Endothelial cell of umbilical vein (primary cell): ENCODE measurements at regions not wholly inside any gene's neighbourhood (a gene's known extent, or its start where the extent isn't known, plus 50 kb on each side); places are given as distances from the start of the nearest gene placed in this dataset.

Experiments used
- BruUV-seq: library from RNA; stranded (reverse); fragments of 400-500 nt; replicated peaks from 2 replicates; lab custom pipeline; 2021; lab: Mats Ljungman, UMichigan
- CTCF ChIA-PET: fragments of 300-600, 350-600 bp; sonication (Branson Sonifier 250); formaldehyde crosslinking; loops from one replicate; lab custom pipeline; 2021; ENCODE audit warnings: antibody characterized with exemption, inconsistent platforms; lab: Charles Lee
- POLR2A ChIA-PET: fragments of 300-600, 350-600 bp; sonication (Branson Sonifier 250); formaldehyde crosslinking; loops from one replicate; lab custom pipeline; 2021; ENCODE audit warnings: antibody characterized with exemption, inconsistent platforms; lab: Charles Lee
- DNase-seq: peaks from one replicate; pipeline ENCODE4 v3.0.0-alpha.2; 2011; ENCODE audit warnings: low read depth, low spot score
- FAIRE-seq: peaks from 2 replicates; lab custom pipeline; 2011; peaks lifted over from hg19 to GRCh38; lab: Jason Lieb, UNC
- H2AFZ ChIP-seq: 2 replicates; pipeline ENCODE4 v1.6.0; 2012; ENCODE audit warnings: low read depth, low read length, control low read depth, inconsistent platforms
- H3K27ac ChIP-seq: 2 replicates; pipeline ENCODE4 v1.5.1; 2011; ENCODE audit warnings: low read depth, mild to moderate bottlenecking, control low read depth, low read length, moderate library complexity; ENCODE audit not compliant: insufficient read depth
- H3K27me3 ChIP-seq, 2 experiments: 2 replicates each; pipeline versions ENCODE4 v1.6.0 to v1.6.1; 2011; ENCODE audit warnings: low read length in 2 of 2, mixed read lengths in 1 of 2; ENCODE audit not compliant: control insufficient read depth in 2 of 2, insufficient read depth in 2 of 2
- H3K36me3 ChIP-seq, 2 experiments: 2 replicates in 1 of 2; 3 replicates in 1 of 2; pipeline ENCODE4 v1.5.1; 2011; ENCODE audit warnings: low read length in 2 of 2, mild to moderate bottlenecking in 1 of 2, moderate library complexity in 1 of 2; ENCODE audit not compliant: control insufficient read depth in 2 of 2, insufficient read depth in 2 of 2; ENCODE audit errors: extremely low read depth in 1 of 2
- H3K4me1 ChIP-seq: 3 replicates; pipeline ENCODE4 v1.5.1; 2011; ENCODE audit warnings: mild to moderate bottlenecking, low read length; ENCODE audit not compliant: control insufficient read depth, insufficient read depth; ENCODE audit errors: extremely low read depth
- H3K4me2 ChIP-seq: 2 replicates; pipeline ENCODE4 v1.6.1; 2011; ENCODE audit warnings: low read length, control low read depth, mixed read lengths; ENCODE audit not compliant: insufficient read depth
- H3K4me3 ChIP-seq, 3 experiments: fragments of 200-600 bp in 1 of 3; sonication (generic), shearing (Covaris generic) in 1 of 3; replicated peaks in 1 of 3; 2 replicates each; pipeline ENCODE4 v1.5.1; 2011 to 2016; ENCODE audit warnings: control low read depth in 3 of 3, low read length in 3 of 3, mild to moderate bottlenecking in 2 of 3, inconsistent platforms in 1 of 3, low read depth in 1 of 3, moderate library complexity in 1 of 3; ENCODE audit not compliant: insufficient read depth in 1 of 3
- H3K79me2 ChIP-seq: 2 replicates; pipeline ENCODE4 v1.6.0; 2012; ENCODE audit warnings: low read length, inconsistent platforms; ENCODE audit not compliant: control insufficient read depth, insufficient read depth
- H3K9ac ChIP-seq: replicated peaks from 2 replicates; pipeline ENCODE3; 2011; ENCODE audit warnings: low read length, control low read depth; ENCODE audit not compliant: insufficient read depth; ENCODE audit errors: extremely low read depth
- H3K9me1 ChIP-seq: replicated peaks from 3 replicates; pipeline ENCODE4 v1.6.0; 2011; ENCODE audit warnings: mild to moderate bottlenecking, low read length; ENCODE audit not compliant: control insufficient read depth, insufficient read depth; ENCODE audit errors: extremely low read depth
- H3K9me3 ChIP-seq: replicated peaks from 2 replicates; pipeline ENCODE4 v1.5.1; 2012; ENCODE audit warnings: low read length, inconsistent platforms; ENCODE audit not compliant: control insufficient read depth, insufficient read depth
- H4K20me1 ChIP-seq: replicated peaks from 2 replicates; pipeline ENCODE3; 2011; ENCODE audit warnings: mild to moderate bottlenecking, low read length; ENCODE audit not compliant: control insufficient read depth, insufficient read depth; ENCODE audit errors: extremely low read depth
- CTCF ChIP-seq, 2 donors: IDR thresholded peaks; 1 replicate in 1 of 2; 2 replicates in 1 of 2; pipeline ENCODE4 v1.5.1; 2011; ENCODE audit warnings: low read length in 2 of 2, mild to moderate bottlenecking in 2 of 2, moderate library complexity in 2 of 2, control low read depth in 1 of 2, inconsistent platforms in 1 of 2, low read depth in 1 of 2; ENCODE audit not compliant: insufficient read depth in 1 of 2; ENCODE audit errors: extremely low read depth in 1 of 2
- EZH2 ChIP-seq: IDR thresholded peaks from 2 replicates; pipeline ENCODE4 v1.6.1; 2012; ENCODE audit warnings: borderline replicate concordance, low read depth, mild to moderate bottlenecking, moderate library complexity, low read length, inconsistent platforms; ENCODE audit not compliant: severe bottlenecking
- FOS ChIP-seq: IDR thresholded peaks from 2 replicates; pipeline ENCODE4 v1.6.1; 2011; ENCODE audit warnings: mild to moderate bottlenecking, low read length, moderate library complexity, borderline replicate concordance; ENCODE audit not compliant: insufficient read depth
- GATA2 ChIP-seq: IDR thresholded peaks from 2 replicates; pipeline ENCODE4 v1.7.0; 2011; ENCODE audit warnings: low read depth, mild to moderate bottlenecking, moderate library complexity, mixed read lengths, low read length; ENCODE audit not compliant: insufficient read length, insufficient read depth
- JUN ChIP-seq: IDR thresholded peaks from 2 replicates; pipeline ENCODE4 v1.6.1; 2011; ENCODE audit warnings: borderline replicate concordance, low read depth; ENCODE audit not compliant: insufficient read length, insufficient read depth
- MAX ChIP-seq: IDR thresholded peaks from 2 replicates; pipeline ENCODE4 v1.6.1; 2011; ENCODE audit not compliant: insufficient read depth, insufficient read length
- MYC ChIP-seq: IDR thresholded peaks from one replicate; pipeline ENCODE4 v1.6.1; 2011; ENCODE audit warnings: mild to moderate bottlenecking, low read depth, low read length
- POLR2A ChIP-seq: IDR thresholded peaks from 2 replicates; pipeline ENCODE4 v1.6.1; 2012; ENCODE audit warnings: low read depth, mild to moderate bottlenecking, control low read depth, low read length
- POLR2AphosphoS5 ChIP-seq: IDR thresholded peaks from 2 replicates; pipeline ENCODE4 v1.6.1; 2012; ENCODE audit warnings: low read depth, mild to moderate bottlenecking, control low read depth, low read length, moderate library complexity; ENCODE audit not compliant: insufficient read depth
- dilution Hi-C: fragments of 300-500 bp; cut with MboI; formaldehyde crosslinking; loops from one replicate; pipeline ENCODE4 v1.15.0; 2019; ENCODE audit warnings: low sequenced_read_pairs; ENCODE audit not compliant: extremely low pct_ligation_motif_present
- intact Hi-C: fragments of 100-400 bp; cut with micrococcal nuclease; formaldehyde crosslinking; loops from one replicate; pipeline ENCODE4 v1.10.0; 2022

- Histone ChIP-seq H3K9me1 (no peaks in the 10 kb centered on the region), H4K20me1 (no peaks in the 10 kb centered on the region), H3K79me2 (no peaks in the 10 kb centered on the region), H3K9ac (no peak overlapping the region), H3K4me3 (no peak overlapping the region), H3K27ac (no peak overlapping the region), H2AFZ (no peak overlapping the region), H3K9me3 (no peaks in the 10 kb centered on the region), H3K4me2 (no peak overlapping the region), H3K36me3 (no peaks in the 10 kb centered on the region), H3K4me1 (no peaks in the 10 kb centered on the region), H3K27me3 (peaks cover 0 to 2% of the 10 kb centered on the region in 2 experiments)
- ChIA-PET POLR2A (no interaction called here), CTCF (no interaction called here)
- FAIRE-seq (no peak), DNase-seq (no peak)
- intact Hi-C loops (no loop called here), dilution Hi-C loops (no loop called here)
- BruUV-seq: no TSS peak
- TF ChIP-seq MAX (no peak), JUN (no peak), POLR2A (no peak), CTCF (IDR thresholded peaks at IDR 0.05; ENCODE audit: extremely low read depth in 1 of 2, insufficient read depth in 1 of 2, low read depth in 1 of 2, low read length in 2 of 2) (no peak), MYC (no peak), EZH2 (no peak), POLR2AphosphoS5 (no peak), GATA2 (no peak), FOS (no peak)
These were observed 239.3 kb downstream of the C4orf33 start for GRCh38 chr4:129335276-129335675.
